Esophagus muscularis mucosa (tissue), 3 donors: ENCODE measurements at regions not wholly inside any gene's neighbourhood (a gene's known extent, or its start where the extent isn't known, plus 50 kb on each side); places are given as distances from the start of the nearest gene placed in this dataset.

Experiments
- CTCF ChIP-seq, 3 experiments: fragments of 200-600 bp in 2 of 3; fragments of 450-650 bp in 1 of 3; sonication (generic) in 2 of 3; IDR thresholded peaks; one replicate each; pipeline ENCODE4 v1.5.1; 2017 to 2019; ENCODE audit warnings: antibody characterized with exemption in 3 of 3, mild to moderate bottlenecking in 2 of 3, moderate library complexity in 1 of 3
- EP300 ChIP-seq: sonication (generic); formaldehyde crosslinking; IDR thresholded peaks from one replicate; pipeline ENCODE4 v1.6.1; 2017; ENCODE audit warnings: antibody characterized with exemption

GRCh38 chr1:234916840-234917239 lies 211.8 kb downstream of the TOMM20 start:
- no peak for TF ChIP-seq EP300
- TF ChIP-seq CTCF (IDR thresholded peaks at IDR 0.05) = no peak
